GM12878 (cell line): ENCODE measurements at regions not wholly inside any gene's neighbourhood (a gene's known extent, or its start where the extent isn't known, plus 50 kb on each side); places are given as distances from the start of the nearest gene placed in this dataset.

Source experiments
- BACH1 ChIP-seq: fragments of 450-650 bp; IDR thresholded peaks from 2 replicates; pipeline ENCODE4 v1.6.1; 2017; ENCODE audit warnings: mild to moderate bottlenecking, borderline replicate concordance
- EP300 ChIP-seq, 2 experiments: fragments of 150-350 bp in 1 of 2; IDR thresholded peaks; 2 replicates each; pipeline ENCODE4 v1.6.1; 2011 to 2012; ENCODE audit warnings: low read depth in 2 of 2, low read length in 2 of 2, borderline replicate concordance in 1 of 2, improper control_type of control experiment in 1 of 2, inconsistent platforms in 1 of 2; ENCODE audit not compliant: control insufficient read depth in 1 of 2
- HDAC6 ChIP-seq: fragments of 200-600 bp; sonication (generic); IDR thresholded peaks from one replicate; pipeline ENCODE4 v1.8.0; 2017; ENCODE audit warnings: antibody characterized with exemption; ENCODE audit not compliant: unreplicated experiment
- MYB ChIP-seq: fragments of 150-350 bp; IDR thresholded peaks from 2 replicates; pipeline ENCODE4 v1.6.1; 2014; ENCODE audit warnings: mild to moderate bottlenecking, low read depth, low read length, borderline replicate concordance
- PAX5 ChIP-seq: IDR thresholded peaks from 2 replicates; pipeline ENCODE4 v1.6.1; 2011; ENCODE audit warnings: low read depth, low read length, borderline replicate concordance
- POLR2A ChIP-seq: IDR thresholded peaks from 2 replicates; pipeline ENCODE4 v1.6.1; 2011; ENCODE audit warnings: low read depth, mild to moderate bottlenecking, low read length
- POU2F2 ChIP-seq: IDR thresholded peaks from 3 replicates; pipeline ENCODE4 v1.6.1; 2011; ENCODE audit warnings: low read depth, mild to moderate bottlenecking, low read length, borderline replicate concordance
- RAD51 ChIP-seq: fragments of 450-650 bp; IDR thresholded peaks from 2 replicates; pipeline ENCODE4 v1.6.1; 2016; ENCODE audit warnings: moderate library complexity, mild to moderate bottlenecking, inconsistent platforms
- TCF12 ChIP-seq: IDR thresholded peaks from 2 replicates; pipeline ENCODE4 v1.6.1; 2011; ENCODE audit warnings: low read depth, mild to moderate bottlenecking, low read length
- ZBED1 ChIP-seq: IDR thresholded peaks from 2 replicates; pipeline ENCODE4 v1.6.1; 2016; ENCODE audit warnings: borderline replicate concordance
- ZBTB40 ChIP-seq: fragments of 450-650 bp; IDR thresholded peaks from 2 replicates; pipeline ENCODE4 v1.6.1; 2016; ENCODE audit warnings: mild to moderate bottlenecking, moderate library complexity, borderline replicate concordance
- ZNF207 ChIP-seq: fragments of 450-650 bp; IDR thresholded peaks from 2 replicates; pipeline ENCODE4 v1.6.1; 2014; ENCODE audit warnings: antibody characterized with exemption, mild to moderate bottlenecking, borderline replicate concordance
- ZNF592 ChIP-seq: fragments of 450-650 bp; IDR thresholded peaks from 2 replicates; pipeline ENCODE4 v1.6.1; 2017; ENCODE audit warnings: mild to moderate bottlenecking, moderate library complexity
- TF ChIP-seq, protein P1 (sequence below): IDR thresholded peaks from 2 replicates; pipeline ENCODE4 v1.6.1; 2012; ENCODE audit warnings: mild to moderate bottlenecking, low read depth, low read length
- TF ChIP-seq, protein P2 (sequence below): fragments of 450-650 bp; IDR thresholded peaks from 2 replicates; pipeline ENCODE4 v1.6.1; 2016; ENCODE audit warnings: mild to moderate bottlenecking
- TF ChIP-seq, protein P3 (sequence below): fragments of 450-650 bp; IDR thresholded peaks from 2 replicates; pipeline ENCODE4 v1.6.1; 2016; ENCODE audit warnings: mild to moderate bottlenecking

DNA sequence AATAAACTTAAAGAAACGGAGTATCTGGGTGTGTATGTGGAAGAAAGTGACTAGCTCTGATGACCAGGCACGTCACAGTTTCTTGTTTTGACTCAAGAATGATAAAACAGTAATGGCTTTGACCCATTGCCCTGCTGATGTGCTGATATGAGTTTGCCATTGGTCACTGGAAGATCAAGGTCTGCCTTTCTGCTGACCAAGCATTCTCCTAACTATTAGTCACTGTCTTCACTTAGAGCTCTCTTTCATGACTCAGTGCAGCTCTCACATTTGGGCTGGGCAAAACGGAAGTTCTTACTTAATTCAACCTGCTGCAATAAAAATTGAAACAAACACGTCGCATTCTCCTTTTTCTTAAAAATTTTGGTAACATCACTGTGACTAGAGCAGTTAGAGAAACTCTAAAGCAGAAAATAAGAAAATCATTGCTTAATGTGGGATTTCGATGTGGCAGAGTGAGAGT is 366.7 kb downstream of the BTG1 start (continued):
- TF ChIP-seq ZNF592, result no peak
- TF ChIP-seq POLR2A, result no peak
- TF ChIP-seq BACH1, result peak; percentile 97
- TF ChIP-seq PAX5, result peak; percentile 44; the same call in 1 of the 2 replicates
- TF ChIP-seq MYB, result no peak
- TF ChIP-seq ZNF207, result no peak
- TF ChIP-seq, protein P1, sequence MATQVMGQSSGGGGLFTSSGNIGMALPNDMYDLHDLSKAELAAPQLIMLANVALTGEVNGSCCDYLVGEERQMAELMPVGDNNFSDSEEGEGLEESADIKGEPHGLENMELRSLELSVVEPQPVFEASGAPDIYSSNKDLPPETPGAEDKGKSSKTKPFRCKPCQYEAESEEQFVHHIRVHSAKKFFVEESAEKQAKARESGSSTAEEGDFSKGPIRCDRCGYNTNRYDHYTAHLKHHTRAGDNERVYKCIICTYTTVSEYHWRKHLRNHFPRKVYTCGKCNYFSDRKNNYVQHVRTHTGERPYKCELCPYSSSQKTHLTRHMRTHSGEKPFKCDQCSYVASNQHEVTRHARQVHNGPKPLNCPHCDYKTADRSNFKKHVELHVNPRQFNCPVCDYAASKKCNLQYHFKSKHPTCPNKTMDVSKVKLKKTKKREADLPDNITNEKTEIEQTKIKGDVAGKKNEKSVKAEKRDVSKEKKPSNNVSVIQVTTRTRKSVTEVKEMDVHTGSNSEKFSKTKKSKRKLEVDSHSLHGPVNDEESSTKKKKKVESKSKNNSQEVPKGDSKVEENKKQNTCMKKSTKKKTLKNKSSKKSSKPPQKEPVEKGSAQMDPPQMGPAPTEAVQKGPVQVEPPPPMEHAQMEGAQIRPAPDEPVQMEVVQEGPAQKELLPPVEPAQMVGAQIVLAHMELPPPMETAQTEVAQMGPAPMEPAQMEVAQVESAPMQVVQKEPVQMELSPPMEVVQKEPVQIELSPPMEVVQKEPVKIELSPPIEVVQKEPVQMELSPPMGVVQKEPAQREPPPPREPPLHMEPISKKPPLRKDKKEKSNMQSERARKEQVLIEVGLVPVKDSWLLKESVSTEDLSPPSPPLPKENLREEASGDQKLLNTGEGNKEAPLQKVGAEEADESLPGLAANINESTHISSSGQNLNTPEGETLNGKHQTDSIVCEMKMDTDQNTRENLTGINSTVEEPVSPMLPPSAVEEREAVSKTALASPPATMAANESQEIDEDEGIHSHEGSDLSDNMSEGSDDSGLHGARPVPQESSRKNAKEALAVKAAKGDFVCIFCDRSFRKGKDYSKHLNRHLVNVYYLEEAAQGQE, result no peak
- TF ChIP-seq HDAC6, result no peak
- TF ChIP-seq, protein P2, sequence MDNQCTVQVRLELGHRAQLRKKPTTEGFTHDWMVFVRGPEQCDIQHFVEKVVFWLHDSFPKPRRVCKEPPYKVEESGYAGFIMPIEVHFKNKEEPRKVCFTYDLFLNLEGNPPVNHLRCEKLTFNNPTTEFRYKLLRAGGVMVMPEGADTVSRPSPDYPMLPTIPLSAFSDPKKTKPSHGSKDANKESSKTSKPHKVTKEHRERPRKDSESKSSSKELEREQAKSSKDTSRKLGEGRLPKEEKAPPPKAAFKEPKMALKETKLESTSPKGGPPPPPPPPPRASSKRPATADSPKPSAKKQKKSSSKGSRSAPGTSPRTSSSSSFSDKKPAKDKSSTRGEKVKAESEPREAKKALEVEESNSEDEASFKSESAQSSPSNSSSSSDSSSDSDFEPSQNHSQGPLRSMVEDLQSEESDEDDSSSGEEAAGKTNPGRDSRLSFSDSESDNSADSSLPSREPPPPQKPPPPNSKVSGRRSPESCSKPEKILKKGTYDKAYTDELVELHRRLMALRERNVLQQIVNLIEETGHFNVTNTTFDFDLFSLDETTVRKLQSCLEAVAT, result peak; percentile 48; the same call in 1 of the 2 replicates
- TF ChIP-seq, protein P3, sequence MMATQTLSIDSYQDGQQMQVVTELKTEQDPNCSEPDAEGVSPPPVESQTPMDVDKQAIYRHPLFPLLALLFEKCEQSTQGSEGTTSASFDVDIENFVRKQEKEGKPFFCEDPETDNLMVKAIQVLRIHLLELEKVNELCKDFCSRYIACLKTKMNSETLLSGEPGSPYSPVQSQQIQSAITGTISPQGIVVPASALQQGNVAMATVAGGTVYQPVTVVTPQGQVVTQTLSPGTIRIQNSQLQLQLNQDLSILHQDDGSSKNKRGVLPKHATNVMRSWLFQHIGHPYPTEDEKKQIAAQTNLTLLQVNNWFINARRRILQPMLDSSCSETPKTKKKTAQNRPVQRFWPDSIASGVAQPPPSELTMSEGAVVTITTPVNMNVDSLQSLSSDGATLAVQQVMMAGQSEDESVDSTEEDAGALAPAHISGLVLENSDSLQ, result peak; percentile 87
- TF ChIP-seq TCF12, result no peak
- no peak for TF ChIP-seq RAD51
- TF ChIP-seq ZBTB40, result peak; percentile 45; the same call in 1 of the 2 replicates
- 0 out of 2 replicates have a peak, but pooled peaks have one; percentile 52 for TF ChIP-seq ZBED1
- TF ChIP-seq POU2F2, result peak; percentile 28; the same call in 1 of the 3 replicates
- TF ChIP-seq EP300 (IDR thresholded peaks at IDR 0.05; ENCODE audit: borderline replicate concordance in 1 of 2, control insufficient read depth in 1 of 2, low read depth in 2 of 2, low read length in 2 of 2), result peak; percentile 29 to 80; a peak in 1 of 4 replicates
